ENCODE measurements at regions not wholly inside any gene's neighbourhood (a gene's known extent, or its start where the extent isn't known, plus 50 kb on each side); places are given as distances from the start of the nearest gene placed in this dataset.

- no peak for DNase-seq (ENCODE audit: extremely low spot score in 2 of 2)
- H3K27ac ChIP-seq = no peak overlapping the region
- no peaks in the 10 kb centered on the region for H3K27me3 ChIP-seq
- no peaks in the 10 kb centered on the region for H3K9me3 ChIP-seq
- intact Hi-C loops (cut with DNase I) = no loop called here
- no peaks in the 10 kb centered on the region for H3K4me1 ChIP-seq
- no peaks in the 10 kb centered on the region for H3K36me3 ChIP-seq
- no peak overlapping the region for H3K4me3 ChIP-seq
- TF ChIP-seq POLR2AphosphoS5 (IDR thresholded peaks at IDR 0.05; ENCODE audit: insufficient read depth in 1 of 2, low read depth in 1 of 2) = no peak
- TF ChIP-seq POLR2A (IDR thresholded peaks at IDR 0.05) = no peak
- no peak for TF ChIP-seq CTCF (IDR thresholded peaks at IDR 0.05)
Measured at GRCh38 chr12:46535907-46536306, 163.3 kb upstream of the SLC38A2 start.

GRCh38 chr12:46535376-46535775 is 162.8 kb upstream of the SLC38A2 start:
- TF ChIP-seq CTCF (IDR thresholded peaks at IDR 0.05) = no peak
- Histone ChIP-seq H3K4me1 (no peaks in the 10 kb centered on the region), H3K4me3 (no peak overlapping the region), H3K27ac (no peak overlapping the region), H3K9me3 (no peaks in the 10 kb centered on the region), H3K36me3 (no peaks in the 10 kb centered on the region), H3K27me3 (no peaks in the 10 kb centered on the region)
- intact Hi-C loops (cut with DNase I) = no loop called here
- no peak for DNase-seq (ENCODE audit: extremely low spot score in 2 of 2)

- no peaks in the 10 kb centered on the region for H3K36me3 ChIP-seq
- intact Hi-C loops (cut with DNase I) = no loop called here
- no peaks in the 10 kb centered on the region for H3K4me1 ChIP-seq
- no peaks in the 10 kb centered on the region for H3K27me3 ChIP-seq
- no peak overlapping the region for H3K27ac ChIP-seq
- H3K4me3 ChIP-seq = no peak overlapping the region
- DNase-seq (ENCODE audit: extremely low spot score in 2 of 2) = no peak
- TF ChIP-seq POLR2AphosphoS5 (IDR thresholded peaks at IDR 0.05; ENCODE audit: insufficient read depth in 1 of 2, low read depth in 1 of 2) = no peak
- TF ChIP-seq CTCF (IDR thresholded peaks at IDR 0.05) = no peak
- no peak for TF ChIP-seq POLR2A (IDR thresholded peaks at IDR 0.05)
- no peaks in the 10 kb centered on the region for H3K9me3 ChIP-seq
Measured at GRCh38 chr12:46534327-46534840, 161.8 kb upstream of the SLC38A2 start.

- Histone ChIP-seq H3K27me3 (no peaks in the 10 kb centered on the region), H3K4me1 (no peaks in the 10 kb centered on the region), H3K4me3 (no peak overlapping the region), H3K36me3 (no peaks in the 10 kb centered on the region), H3K9me3 (no peaks in the 10 kb centered on the region), H3K27ac (no peak overlapping the region)
- intact Hi-C loops (cut with DNase I) = no loop called here
- no peak for DNase-seq (ENCODE audit: extremely low spot score in 2 of 2)
- TF ChIP-seq POLR2A (IDR thresholded peaks at IDR 0.05) = no peak
- no peak for TF ChIP-seq POLR2AphosphoS5 (IDR thresholded peaks at IDR 0.05; ENCODE audit: insufficient read depth in 1 of 2, low read depth in 1 of 2)
- TF ChIP-seq CTCF (IDR thresholded peaks at IDR 0.05) = no peak
Measured at GRCh38 chr12:46533723-46534122, 161.2 kb upstream of the SLC38A2 start.

GRCh38 chr12:46531804-46532203 is 159.2 kb upstream of the SLC38A2 start:
- intact Hi-C loops (cut with DNase I) = no loop called here
- no peaks in the 10 kb centered on the region for H3K36me3 ChIP-seq
- no peaks in the 10 kb centered on the region for H3K4me1 ChIP-seq
- no peaks in the 10 kb centered on the region for H3K27me3 ChIP-seq
- no peak overlapping the region for H3K4me3 ChIP-seq
- DNase-seq (ENCODE audit: extremely low spot score in 2 of 2) = no peak
- H3K9me3 ChIP-seq = no peaks in the 10 kb centered on the region
- TF ChIP-seq POLR2A (IDR thresholded peaks at IDR 0.05) (no peak), POLR2AphosphoS5 (IDR thresholded peaks at IDR 0.05; ENCODE audit: insufficient read depth in 1 of 2, low read depth in 1 of 2) (no peak), CTCF (IDR thresholded peaks at IDR 0.05) (no peak)
- no peak overlapping the region for H3K27ac ChIP-seq

Measured in vagina (tissue), 2 donors.